DND-41 (cell line): ENCODE measurements at regions not wholly inside any gene's neighbourhood (a gene's known extent, or its start where the extent isn't known, plus 50 kb on each side); places are given as distances from the start of the nearest gene placed in this dataset.

ENCODE experiments used
- ATAC-seq: fragments of 200-7000 bp; cut with Tn5 transposase; 3 replicates; pipeline ENCODE4 v1.9.1; 2021; ENCODE audit warnings: low read depth; ENCODE audit not compliant: insufficient read depth
- DNase-seq: peaks from one replicate; pipeline ENCODE4 v3.0.0-alpha.2; 2020
- H2AFZ ChIP-seq: 2 replicates; pipeline ENCODE4 v1.6.0; 2012; ENCODE audit warnings: low read depth, low read length
- H3K27ac ChIP-seq: 2 replicates; pipeline ENCODE4 v1.5.1; 2012; ENCODE audit warnings: low read length, inconsistent platforms
- H3K27me3 ChIP-seq: fragments of 200-600 bp; sonication (generic); 2 replicates; pipeline ENCODE4 v1.6.0; 2012; ENCODE audit warnings: low read length, mild to moderate bottlenecking, inconsistent platforms; ENCODE audit not compliant: insufficient read depth, poor library complexity
- H3K36me3 ChIP-seq: 2 replicates; pipeline ENCODE4 v1.5.1; 2012; ENCODE audit warnings: low read length, inconsistent platforms; ENCODE audit not compliant: insufficient read depth
- H3K4me1 ChIP-seq: 2 replicates; pipeline ENCODE4 v1.5.1; 2012; ENCODE audit warnings: mild to moderate bottlenecking, low read length; ENCODE audit not compliant: insufficient read depth
- H3K4me2 ChIP-seq: 2 replicates; pipeline ENCODE4 v1.6.0; 2012; ENCODE audit warnings: mild to moderate bottlenecking, moderate library complexity, low read length, inconsistent platforms; ENCODE audit not compliant: insufficient read depth
- H3K4me3 ChIP-seq, 2 experiments: fragments of 200-600 bp in 1 of 2; shearing (Covaris generic) in 1 of 2; 2 replicates each; pipeline ENCODE4 v1.5.1; 2012 to 2016; ENCODE audit warnings: inconsistent platforms in 2 of 2, low read length in 2 of 2, mild to moderate bottlenecking in 2 of 2, low read depth in 1 of 2, moderate library complexity in 1 of 2
- H3K79me2 ChIP-seq: 2 replicates; pipeline ENCODE4 v1.6.0; 2012; ENCODE audit warnings: low read length, inconsistent platforms; ENCODE audit not compliant: insufficient read depth
- H3K9ac ChIP-seq: 2 replicates; pipeline ENCODE4 v1.6.0; 2012; ENCODE audit warnings: low read depth, mild to moderate bottlenecking, inconsistent platforms, low read length, moderate library complexity
- H3K9me3 ChIP-seq: 2 replicates; pipeline ENCODE4 v1.5.1; 2012; ENCODE audit warnings: low read length, moderate library complexity, mild to moderate bottlenecking, inconsistent platforms; ENCODE audit not compliant: insufficient read depth, severe bottlenecking
- H4K20me1 ChIP-seq: 2 replicates; pipeline ENCODE4 v1.6.0; 2012; ENCODE audit warnings: low read length; ENCODE audit not compliant: insufficient read depth
- EZH2 ChIP-seq: IDR thresholded peaks from 3 replicates; pipeline ENCODE4 v1.6.1; 2012; ENCODE audit warnings: borderline replicate concordance, low read depth, mild to moderate bottlenecking, moderate library complexity, low read length, inconsistent platforms; ENCODE audit not compliant: severe bottlenecking
- TF ChIP-seq, protein P1 (sequence below): IDR thresholded peaks from 2 replicates; pipeline ENCODE4 v1.5.1; 2012; ENCODE audit warnings: borderline replicate concordance, low read length, moderate library complexity, mild to moderate bottlenecking; ENCODE audit not compliant: poor library complexity, severe bottlenecking; ENCODE audit errors: extremely low read depth

DNA sequence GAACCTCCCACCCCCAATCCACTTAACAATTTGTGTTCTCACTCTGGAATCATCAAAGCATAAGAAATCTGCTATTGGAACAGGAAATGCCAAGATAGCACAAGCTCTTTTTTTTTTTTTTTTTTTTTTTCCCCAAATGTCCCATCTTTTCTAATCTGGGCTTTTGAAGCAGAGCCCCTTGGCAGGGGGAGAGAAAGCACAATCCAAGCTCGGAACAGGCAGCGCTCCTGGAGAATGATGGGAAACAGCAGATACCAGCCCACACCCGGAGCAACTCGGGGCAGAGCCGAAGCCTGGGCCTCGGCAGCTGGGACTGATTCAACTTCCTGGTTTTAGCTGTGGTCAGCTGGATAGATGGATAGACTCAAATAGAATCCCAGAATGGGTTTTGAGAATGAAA is 235.1 kb downstream of the QDPR start:
- no peaks in the 10 kb centered on the region for H3K9me3 ChIP-seq
- H3K4me2 ChIP-seq = no peak overlapping the region
- H3K27ac ChIP-seq = no peak overlapping the region
- TF ChIP-seq, protein P1, sequence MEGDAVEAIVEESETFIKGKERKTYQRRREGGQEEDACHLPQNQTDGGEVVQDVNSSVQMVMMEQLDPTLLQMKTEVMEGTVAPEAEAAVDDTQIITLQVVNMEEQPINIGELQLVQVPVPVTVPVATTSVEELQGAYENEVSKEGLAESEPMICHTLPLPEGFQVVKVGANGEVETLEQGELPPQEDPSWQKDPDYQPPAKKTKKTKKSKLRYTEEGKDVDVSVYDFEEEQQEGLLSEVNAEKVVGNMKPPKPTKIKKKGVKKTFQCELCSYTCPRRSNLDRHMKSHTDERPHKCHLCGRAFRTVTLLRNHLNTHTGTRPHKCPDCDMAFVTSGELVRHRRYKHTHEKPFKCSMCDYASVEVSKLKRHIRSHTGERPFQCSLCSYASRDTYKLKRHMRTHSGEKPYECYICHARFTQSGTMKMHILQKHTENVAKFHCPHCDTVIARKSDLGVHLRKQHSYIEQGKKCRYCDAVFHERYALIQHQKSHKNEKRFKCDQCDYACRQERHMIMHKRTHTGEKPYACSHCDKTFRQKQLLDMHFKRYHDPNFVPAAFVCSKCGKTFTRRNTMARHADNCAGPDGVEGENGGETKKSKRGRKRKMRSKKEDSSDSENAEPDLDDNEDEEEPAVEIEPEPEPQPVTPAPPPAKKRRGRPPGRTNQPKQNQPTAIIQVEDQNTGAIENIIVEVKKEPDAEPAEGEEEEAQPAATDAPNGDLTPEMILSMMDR = no peak
- TF ChIP-seq EZH2 = no peak
- no peaks in the 10 kb centered on the region for H3K36me3 ChIP-seq
- no peaks in the 10 kb centered on the region for H3K79me2 ChIP-seq
- H3K27me3 ChIP-seq = no peaks in the 10 kb centered on the region
- H2AFZ ChIP-seq = no peak overlapping the region
- DNase-seq = no peak
- H3K9ac ChIP-seq = no peak overlapping the region
- no peaks in the 10 kb centered on the region for H3K4me1 ChIP-seq
- ATAC-seq = no peak
- H3K4me3 ChIP-seq = no peak overlapping the region
- no peaks in the 10 kb centered on the region for H4K20me1 ChIP-seq

DNA sequence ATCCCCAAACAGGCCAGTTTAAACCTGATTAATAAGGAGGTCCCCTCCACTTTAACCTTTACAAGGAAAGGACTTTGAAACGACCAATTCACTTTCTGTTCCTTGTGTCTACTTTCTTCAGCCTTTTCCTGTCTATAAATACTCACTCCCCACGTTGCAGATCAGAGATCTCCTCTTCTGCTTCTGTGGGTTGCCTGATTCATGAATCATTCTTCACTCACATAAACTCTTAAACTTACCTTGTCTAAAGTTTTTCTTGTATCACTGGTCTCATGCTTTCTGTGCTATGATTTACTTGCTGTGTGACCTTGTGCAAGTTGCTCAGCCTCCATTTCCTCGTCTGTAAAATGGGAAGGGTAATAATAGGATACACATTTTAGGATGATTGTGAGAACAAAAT is 236.1 kb downstream of the QDPR start:
- H3K79me2 ChIP-seq = no peaks in the 10 kb centered on the region
- ATAC-seq (no peak), DNase-seq (no peak)
- H3K27ac ChIP-seq = no peak overlapping the region
- no peaks in the 10 kb centered on the region for H3K9me3 ChIP-seq
- no peaks in the 10 kb centered on the region for H3K27me3 ChIP-seq
- H2AFZ ChIP-seq = no peak overlapping the region
- no peak overlapping the region for H3K9ac ChIP-seq
- H3K4me1 ChIP-seq = no peaks in the 10 kb centered on the region
- no peak overlapping the region for H3K4me3 ChIP-seq
- no peaks in the 10 kb centered on the region for H4K20me1 ChIP-seq
- H3K36me3 ChIP-seq = no peaks in the 10 kb centered on the region
- no peak for TF ChIP-seq EZH2
- TF ChIP-seq, protein P1 = no peak
- no peak overlapping the region for H3K4me2 ChIP-seq

DNA sequence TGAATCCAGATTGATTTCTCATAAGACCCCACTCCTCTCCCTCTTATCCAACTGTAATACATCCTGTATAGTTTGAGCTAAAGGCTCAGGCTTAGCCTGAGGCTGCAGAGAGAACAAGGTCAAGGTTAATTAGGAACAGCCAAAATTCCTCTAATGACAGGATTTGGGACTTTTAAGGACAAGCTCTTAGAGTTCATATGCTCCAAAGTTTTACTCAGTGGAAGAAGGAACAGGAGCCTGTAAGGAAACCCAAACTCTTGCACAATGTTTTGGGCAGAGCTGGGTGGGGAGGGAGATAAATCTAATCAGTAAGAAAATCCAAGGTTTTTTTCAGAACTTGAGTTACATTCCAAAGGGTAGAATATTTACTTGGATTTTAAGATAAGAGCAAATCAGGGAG is 238.8 kb downstream of the QDPR start:
- H2AFZ ChIP-seq = no peak overlapping the region
- no peak overlapping the region for H3K27ac ChIP-seq
- H3K9me3 ChIP-seq = no peaks in the 10 kb centered on the region
- H3K4me2 ChIP-seq = no peak overlapping the region
- no peaks in the 10 kb centered on the region for H3K4me1 ChIP-seq
- no peaks in the 10 kb centered on the region for H4K20me1 ChIP-seq
- DNase-seq (no peak), ATAC-seq (no peak)
- no peaks in the 10 kb centered on the region for H3K36me3 ChIP-seq
- TF ChIP-seq, protein P1 = no peak
- TF ChIP-seq EZH2 = no peak
- H3K9ac ChIP-seq = no peak overlapping the region
- H3K27me3 ChIP-seq = no peaks in the 10 kb centered on the region
- H3K79me2 ChIP-seq = no peaks in the 10 kb centered on the region
- H3K4me3 ChIP-seq = no peak overlapping the region

DNA sequence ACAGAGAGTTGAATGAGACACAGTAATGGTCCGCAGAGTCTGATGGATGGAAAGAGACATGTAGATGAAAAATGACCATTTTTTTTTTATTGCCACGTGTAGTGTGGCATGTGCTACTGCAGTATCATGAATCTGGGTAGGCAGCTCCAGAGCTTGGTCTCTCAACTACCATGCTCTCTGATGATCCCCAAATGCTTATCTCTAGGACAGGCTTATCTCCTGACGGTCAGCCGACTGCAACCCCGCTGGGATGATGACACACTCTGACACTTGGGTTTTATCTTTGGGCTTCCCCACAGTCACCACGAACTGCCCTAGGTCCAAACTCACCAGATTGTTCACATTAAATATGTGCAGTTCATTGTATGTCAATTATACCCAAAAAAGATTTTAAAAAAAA is 239.7 kb downstream of the QDPR start:
- H3K27ac ChIP-seq = no peak overlapping the region
- no peaks in the 10 kb centered on the region for H3K4me1 ChIP-seq
- no peak overlapping the region for H2AFZ ChIP-seq
- no peak for DNase-seq
- H3K4me2 ChIP-seq = no peak overlapping the region
- no peaks in the 10 kb centered on the region for H3K36me3 ChIP-seq
- no peak for TF ChIP-seq EZH2
- TF ChIP-seq, protein P1 = no peak
- no peaks in the 10 kb centered on the region for H3K27me3 ChIP-seq
- no peaks in the 10 kb centered on the region for H3K79me2 ChIP-seq
- H3K9me3 ChIP-seq = no peaks in the 10 kb centered on the region
- ATAC-seq = no peak
- no peak overlapping the region for H3K9ac ChIP-seq
- H3K4me3 ChIP-seq = no peak overlapping the region
- H4K20me1 ChIP-seq = no peaks in the 10 kb centered on the region
